ENCODE measurements at regions not wholly inside any gene's neighbourhood (a gene's known extent, or its start where the extent isn't known, plus 50 kb on each side); places are given as distances from the start of the nearest gene placed in this dataset.

DNA sequence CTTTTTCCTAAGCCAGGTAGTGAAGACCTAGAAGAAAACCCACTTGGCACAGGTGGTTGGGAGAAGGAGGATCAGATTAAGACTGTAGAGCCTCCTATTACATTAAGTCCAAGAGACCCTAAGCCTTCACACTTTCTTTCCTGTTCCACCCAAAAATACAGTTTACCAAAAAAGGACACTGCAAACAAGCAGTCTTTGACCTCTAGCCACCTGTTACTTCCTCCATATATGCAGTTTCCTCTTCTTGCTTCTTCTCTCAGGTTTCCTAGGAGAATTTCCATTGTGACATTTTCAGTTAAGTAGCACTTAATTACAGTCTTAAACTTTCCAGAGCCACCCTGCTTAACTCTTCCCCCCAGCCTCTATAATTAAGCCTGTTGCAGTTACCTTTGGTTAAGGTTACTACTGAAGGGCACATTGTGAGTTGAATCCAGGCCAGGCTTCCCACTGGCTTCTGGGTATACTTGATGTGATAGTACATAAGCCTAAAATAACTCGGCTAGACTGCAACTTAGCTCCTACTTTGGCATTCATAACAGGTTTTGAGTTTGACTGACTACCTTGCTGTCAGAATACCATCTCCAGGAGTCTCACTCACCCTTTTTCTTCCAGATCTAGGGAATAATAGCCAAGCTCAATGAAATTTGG is 114.2 kb upstream of the UMPS start:
- H3K4me1 Mint-ChIP-seq, result peaks cover 28% of the 10 kb centered on the region
- no peaks in the 10 kb centered on the region for H3K27me3 Mint-ChIP-seq
- H3K27ac Mint-ChIP-seq, result no peak overlapping the region
- H3K9me3 Mint-ChIP-seq, result peaks cover 2% of the 10 kb centered on the region
- H3K36me3 Mint-ChIP-seq, result no peaks in the 10 kb centered on the region
- ATAC-seq, result no peak
- H3K4me3 Mint-ChIP-seq, result no peak overlapping the region

- Mint-ChIP-seq H3K4me3 (no peak overlapping the region), H3K4me1 (peaks cover 28% of the 10 kb centered on the region), H3K27ac (no peak overlapping the region), H3K9me3 (peaks cover 2% of the 10 kb centered on the region), H3K27me3 (no peaks in the 10 kb centered on the region), H3K36me3 (no peaks in the 10 kb centered on the region)
- ATAC-seq, result no peak
Measured at GRCh38 chr3:124617177-124617576, 113.1 kb upstream of the UMPS start.

- H3K9me3 Mint-ChIP-seq, result peaks cover 2% of the 10 kb centered on the region
- H3K27me3 Mint-ChIP-seq, result no peaks in the 10 kb centered on the region
- ATAC-seq, result no peak
- H3K27ac Mint-ChIP-seq, result peak overlapping the region; percentile 77
- H3K4me3 Mint-ChIP-seq, result peak overlapping the region; percentile 36
- peaks cover 36% of the 10 kb centered on the region for H3K4me1 Mint-ChIP-seq
- no peaks in the 10 kb centered on the region for H3K36me3 Mint-ChIP-seq
Measured at GRCh38 chr3:124619887-124620599, 110.2 kb upstream of the UMPS start.

DNA sequence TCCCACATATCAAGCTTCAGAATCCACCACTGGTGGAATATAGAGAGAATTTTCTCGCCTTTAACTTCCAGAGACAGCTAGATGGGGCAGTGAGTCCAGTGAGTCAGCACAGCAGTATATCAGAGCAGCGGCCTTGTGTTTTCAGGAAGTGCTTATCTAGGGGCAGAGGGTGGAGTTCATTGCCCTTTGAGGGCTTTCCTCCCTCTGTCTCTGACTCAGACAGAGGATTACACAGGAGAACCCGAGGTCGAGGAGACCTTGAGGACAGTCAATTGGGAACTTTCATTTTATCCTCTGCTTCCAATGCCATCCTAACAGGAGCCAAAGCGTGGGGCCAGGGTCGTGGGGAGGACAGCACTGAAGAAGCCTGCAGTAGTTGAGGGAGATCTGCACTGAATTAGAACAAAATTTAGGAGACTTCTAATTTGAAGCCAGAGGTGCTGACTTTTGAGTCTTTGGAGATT is 109.6 kb upstream of the UMPS start:
- H3K4me1 Mint-ChIP-seq, result peaks cover 30% of the 10 kb centered on the region
- no peaks in the 10 kb centered on the region for H3K36me3 Mint-ChIP-seq
- H3K27ac Mint-ChIP-seq, result peak overlapping the region; percentile 77
- H3K4me3 Mint-ChIP-seq, result peak overlapping the region; percentile 55
- H3K9me3 Mint-ChIP-seq, result peaks cover 2% of the 10 kb centered on the region
- H3K27me3 Mint-ChIP-seq, result no peaks in the 10 kb centered on the region
- peak; percentile 88 for ATAC-seq

DNA sequence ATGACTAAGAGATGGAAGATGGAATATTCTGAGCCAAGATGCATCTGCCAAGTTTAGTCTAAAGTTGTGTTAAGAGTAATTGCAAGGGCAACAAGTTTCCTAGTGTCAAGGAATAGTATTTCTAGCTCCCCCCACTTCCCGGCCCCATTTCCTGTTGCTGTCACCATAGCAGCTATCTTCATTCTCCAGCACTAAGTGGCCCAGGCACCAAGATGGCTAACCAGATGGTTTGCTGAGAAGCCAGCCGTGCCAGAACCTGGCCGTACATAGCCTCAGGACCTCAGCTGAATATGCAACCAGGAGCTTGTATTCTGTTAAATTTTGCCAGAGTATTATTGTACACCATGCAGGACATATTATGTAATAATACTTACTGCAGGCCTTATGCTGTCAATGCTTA is 108.8 kb upstream of the UMPS start:
- no peak for ATAC-seq
- Mint-ChIP-seq H3K27ac (no peak overlapping the region), H3K36me3 (no peaks in the 10 kb centered on the region), H3K27me3 (no peaks in the 10 kb centered on the region), H3K9me3 (peaks cover 2% of the 10 kb centered on the region), H3K4me3 (no peak overlapping the region), H3K4me1 (peaks cover 23% of the 10 kb centered on the region)

DNA sequence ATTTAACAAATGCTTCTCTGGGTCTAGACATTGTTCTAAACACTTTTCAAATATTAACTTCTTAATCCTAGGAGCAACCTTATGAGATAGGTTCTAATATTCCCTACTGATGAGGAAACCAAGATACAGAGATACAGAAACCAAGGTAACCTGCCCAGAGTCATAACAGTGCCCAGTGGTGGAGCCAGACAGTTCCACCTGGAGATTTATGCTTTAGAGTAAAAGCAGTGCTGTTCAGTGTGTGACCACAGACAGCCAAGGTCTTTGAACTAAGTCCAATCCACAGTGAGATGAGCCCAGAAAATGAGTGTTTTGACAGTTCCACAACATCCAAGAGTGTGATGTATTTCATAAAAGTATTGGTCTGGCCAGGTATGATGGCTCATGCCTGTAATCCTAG is 105.2 kb upstream of the UMPS start:
- Mint-ChIP-seq H3K36me3 (no peaks in the 10 kb centered on the region), H3K4me3 (no peak overlapping the region), H3K27ac (no peak overlapping the region), H3K9me3 (no peaks in the 10 kb centered on the region), H3K27me3 (no peaks in the 10 kb centered on the region), H3K4me1 (peaks cover 33% of the 10 kb centered on the region)
- ATAC-seq, result no peak

DNA sequence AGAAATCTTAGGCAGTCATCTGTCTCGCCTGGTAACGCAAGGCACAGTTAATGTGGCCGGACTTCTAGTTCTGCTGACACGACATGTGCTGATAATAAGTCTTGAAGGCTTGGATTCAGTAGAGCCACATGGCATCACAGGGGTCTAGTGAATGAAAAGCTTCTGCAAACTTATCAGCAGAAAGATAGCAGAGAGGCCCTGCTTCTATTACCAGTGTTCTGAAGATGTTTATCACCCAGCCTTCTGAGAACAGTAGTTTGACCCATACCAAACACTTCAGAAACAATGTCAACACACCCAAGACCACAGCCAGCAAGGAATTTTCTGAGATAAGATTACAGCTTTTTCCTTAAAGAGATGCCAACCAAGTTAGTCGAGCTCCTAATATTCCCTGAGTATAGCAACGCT is 102.7 kb upstream of the UMPS start:
- Mint-ChIP-seq H3K36me3 (no peaks in the 10 kb centered on the region), H3K9me3 (no peaks in the 10 kb centered on the region), H3K27ac (no peak overlapping the region), H3K4me1 (peaks cover 23% of the 10 kb centered on the region), H3K27me3 (no peaks in the 10 kb centered on the region), H3K4me3 (no peak overlapping the region)
- ATAC-seq, result no peak

GRCh38 chr3:124628863-124629262 is 101.4 kb upstream of the UMPS start:
- Mint-ChIP-seq H3K27me3 (no peaks in the 10 kb centered on the region), H3K9me3 (no peaks in the 10 kb centered on the region), H3K4me1 (peaks cover 20% of the 10 kb centered on the region), H3K4me3 (no peak overlapping the region), H3K27ac (no peak overlapping the region), H3K36me3 (no peaks in the 10 kb centered on the region)
- ATAC-seq, result peak; percentile 56

DNA sequence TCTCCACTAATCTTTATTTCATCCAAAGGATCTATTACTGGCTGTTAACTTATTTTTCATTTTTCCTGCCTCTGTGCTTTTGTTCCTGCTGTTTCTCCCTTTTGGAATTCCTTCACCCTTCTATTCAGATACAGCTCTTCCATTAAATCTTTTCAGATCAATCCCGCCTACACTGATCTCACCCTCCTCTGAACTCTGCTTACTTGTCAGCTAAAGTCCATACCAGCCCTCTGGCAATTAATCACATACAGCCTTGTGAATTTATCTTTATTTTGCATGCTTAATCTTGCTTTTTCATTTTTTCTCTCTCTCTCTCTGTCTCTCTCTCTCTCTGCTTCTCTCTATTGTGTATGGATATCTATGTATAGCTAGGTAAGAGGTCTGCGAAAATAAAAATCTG is 100.8 kb upstream of the UMPS start:
- H3K4me3 Mint-ChIP-seq, result no peak overlapping the region
- no peaks in the 10 kb centered on the region for H3K9me3 Mint-ChIP-seq
- no peaks in the 10 kb centered on the region for H3K36me3 Mint-ChIP-seq
- H3K27ac Mint-ChIP-seq, result no peak overlapping the region
- H3K4me1 Mint-ChIP-seq, result peaks cover 24% of the 10 kb centered on the region
- no peaks in the 10 kb centered on the region for H3K27me3 Mint-ChIP-seq
- ATAC-seq, result no peak

- Mint-ChIP-seq H3K9me3 (no peaks in the 10 kb centered on the region), H3K27ac (no peak overlapping the region), H3K36me3 (no peaks in the 10 kb centered on the region)
Measured at GRCh38 chr3:124630960-124631359, 99.3 kb upstream of the UMPS start.

GRCh38 chr3:124631727-124632126 is 98.5 kb upstream of the UMPS start:
- peaks cover 41% of the 10 kb centered on the region for H3K4me1 Mint-ChIP-seq
- no peak overlapping the region for H3K27ac Mint-ChIP-seq
- H3K27me3 Mint-ChIP-seq, result no peaks in the 10 kb centered on the region
- ATAC-seq, result no peak
- H3K36me3 Mint-ChIP-seq, result no peaks in the 10 kb centered on the region
- no peak overlapping the region for H3K4me3 Mint-ChIP-seq
- no peaks in the 10 kb centered on the region for H3K9me3 Mint-ChIP-seq

More at GRCh38 chr3:124630960-124631359, 99.3 kb upstream of the UMPS start:
- Mint-ChIP-seq H3K27me3 (no peaks in the 10 kb centered on the region), H3K4me1 (peaks cover 36% of the 10 kb centered on the region), H3K4me3 (no peak overlapping the region)
- no peak for ATAC-seq

DNA sequence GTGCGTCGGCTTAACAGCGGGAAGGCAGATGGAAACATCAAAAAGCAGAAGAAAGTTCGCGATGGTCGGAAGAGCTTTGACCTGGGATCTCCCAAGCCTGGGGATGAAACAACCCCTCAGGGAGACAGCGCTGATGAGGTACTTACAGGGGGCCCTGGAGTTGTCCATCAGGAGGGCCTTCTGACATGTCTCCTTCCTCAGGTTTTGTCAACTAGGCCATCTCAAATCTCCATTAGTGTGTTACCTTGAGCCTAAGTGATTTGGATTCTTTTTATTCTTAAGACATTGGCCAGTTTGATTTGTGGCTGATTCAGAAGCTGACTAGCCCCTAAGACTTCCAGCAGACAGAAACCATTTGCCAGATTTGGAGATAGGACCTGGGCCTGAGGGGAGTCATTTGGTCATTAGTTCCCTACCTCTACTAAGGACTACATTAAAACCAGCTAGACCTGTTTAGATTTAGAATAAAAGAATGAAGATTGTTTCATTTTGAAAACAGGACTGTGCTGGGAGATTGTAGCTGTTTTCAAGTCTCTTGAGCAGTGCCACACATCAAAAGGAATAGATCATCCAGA is 97.6 kb upstream of the UMPS start:
- Mint-ChIP-seq H3K27ac (no peak overlapping the region), H3K4me1 (peaks cover 47% of the 10 kb centered on the region), H3K9me3 (no peaks in the 10 kb centered on the region), H3K36me3 (no peaks in the 10 kb centered on the region), H3K27me3 (no peaks in the 10 kb centered on the region), H3K4me3 (no peak overlapping the region)
- ATAC-seq, result no peak

- H3K9me3 Mint-ChIP-seq, result no peaks in the 10 kb centered on the region
- no peak for ATAC-seq
- H3K4me1 Mint-ChIP-seq, result peaks cover 49% of the 10 kb centered on the region
- H3K36me3 Mint-ChIP-seq, result no peaks in the 10 kb centered on the region
- H3K27me3 Mint-ChIP-seq, result no peaks in the 10 kb centered on the region
- H3K27ac Mint-ChIP-seq, result no peak overlapping the region
- H3K4me3 Mint-ChIP-seq, result no peak overlapping the region
Measured at GRCh38 chr3:124633524-124633923, 96.7 kb upstream of the UMPS start.

- ATAC-seq, result peak; percentile 53
- no peaks in the 10 kb centered on the region for H3K36me3 Mint-ChIP-seq
- H3K4me1 Mint-ChIP-seq, result peaks cover 49% of the 10 kb centered on the region
- no peaks in the 10 kb centered on the region for H3K9me3 Mint-ChIP-seq
- peak overlapping the region; percentile 2 for H3K4me3 Mint-ChIP-seq
- peak overlapping the region; percentile 51 for H3K27ac Mint-ChIP-seq
- H3K27me3 Mint-ChIP-seq, result no peaks in the 10 kb centered on the region
Measured at GRCh38 chr3:124634210-124635168, 95.8 kb upstream of the UMPS start.

GRCh38 chr3:124635169-124635539 is 95.1 kb upstream of the UMPS start:
- Mint-ChIP-seq H3K4me3 (no peak overlapping the region), H3K27me3 (no peaks in the 10 kb centered on the region), H3K9me3 (no peaks in the 10 kb centered on the region), H3K36me3 (no peaks in the 10 kb centered on the region), H3K4me1 (peaks cover 52% of the 10 kb centered on the region), H3K27ac (peak overlapping the region; percentile 51)
- ATAC-seq, result no peak

Measured in stimulated activated memory B cell treated with anti-CD40 and anti-IgM and Interleukin-4, amounts not matched to agents 10 μg/mL and 1 μg/mL and 100 μg/mL, for 72 hours (primary cell).